ENCODE measurements at regions not wholly inside any gene's neighbourhood (a gene's known extent, or its start where the extent isn't known, plus 50 kb on each side); places are given as distances from the start of the nearest gene placed in this dataset.

DNA sequence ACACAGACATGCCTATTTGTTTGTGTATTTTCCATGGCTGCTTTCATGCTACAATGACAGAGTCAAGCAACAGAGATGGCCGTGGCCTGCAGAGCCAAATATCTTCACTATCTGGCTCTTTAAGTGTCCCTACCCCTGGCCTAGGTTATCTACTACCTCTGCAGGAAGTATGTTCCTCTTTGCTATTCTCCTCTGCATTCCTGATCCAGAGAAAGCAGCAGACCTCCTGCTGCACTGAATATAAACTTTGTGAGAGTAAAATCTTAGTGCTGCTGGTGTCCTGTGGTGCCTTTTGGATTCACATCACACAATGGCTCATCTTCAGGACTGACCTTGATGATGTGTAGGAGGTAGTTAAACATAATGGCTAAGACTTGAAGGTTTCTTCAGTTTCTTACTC, 233.4 kb downstream of the IPO8 start:
- 5% methylated on average over 1 of the region's 1 CpG for WGBS (ENCODE audit: missing lambda C conversion rate)
- Histone ChIP-seq H3K27ac (no peak overlapping the region), H3K4me2 (no peak overlapping the region), H3K4me1 (no peaks in the 10 kb centered on the region), H3K4me3 (no peak overlapping the region), H3K9me3 (no peaks in the 10 kb centered on the region)
- ATAC-seq (no peak), DNase-seq (ENCODE audit: low read depth in 1 of 2, low spot score in 1 of 2) (no peak), FAIRE-seq (no peak)
- ChIA-PET POLR2A (no interaction called here), CTCF (no interaction called here)
- TF ChIP-seq POLR2AphosphoS2 (conservative IDR thresholded peaks at IDR 0.05; ENCODE audit: low read length) (no peak), HDAC2 (IDR thresholded peaks at IDR 0.05) (no peak), FOSL2 (IDR thresholded peaks at IDR 0.05) (no peak), FOSL2 (CRISPR knock-in tag; IDR thresholded peaks at IDR 0.05) (no peak), BHLHE40 (IDR thresholded peaks at IDR 0.05; ENCODE audit: low read depth, low read length) (no peak), RCOR1 (IDR thresholded peaks at IDR 0.05; ENCODE audit: low read depth, low read length) (no peak)

GRCh38 chr12:30461026-30461615, 234.5 kb downstream of the IPO8 start:
- ChIA-PET CTCF (interaction anchor here (0.6 kb wide), 1 partner anchor 12 kb away, joined by 4 read pairs; no protein-coding TSS in a partner anchor), POLR2A (no interaction called here)
- Histone ChIP-seq H3K9me3 (no peaks in the 10 kb centered on the region), H3K4me2 (no peak overlapping the region), H3K27ac (no peak overlapping the region), H3K4me1 (no peaks in the 10 kb centered on the region), H3K4me3 (no peak overlapping the region)
- DNase-seq (ENCODE audit: low read depth in 1 of 2, low spot score in 1 of 2) (no peak), ATAC-seq (no peak), FAIRE-seq (no peak)
- TF ChIP-seq HES2 (IDR thresholded peaks at IDR 0.05), result no peak
- TF ChIP-seq HOXA7 (CRISPR knock-in tag; IDR thresholded peaks at IDR 0.05), result no peak
- TF ChIP-seq, protein P1, sequence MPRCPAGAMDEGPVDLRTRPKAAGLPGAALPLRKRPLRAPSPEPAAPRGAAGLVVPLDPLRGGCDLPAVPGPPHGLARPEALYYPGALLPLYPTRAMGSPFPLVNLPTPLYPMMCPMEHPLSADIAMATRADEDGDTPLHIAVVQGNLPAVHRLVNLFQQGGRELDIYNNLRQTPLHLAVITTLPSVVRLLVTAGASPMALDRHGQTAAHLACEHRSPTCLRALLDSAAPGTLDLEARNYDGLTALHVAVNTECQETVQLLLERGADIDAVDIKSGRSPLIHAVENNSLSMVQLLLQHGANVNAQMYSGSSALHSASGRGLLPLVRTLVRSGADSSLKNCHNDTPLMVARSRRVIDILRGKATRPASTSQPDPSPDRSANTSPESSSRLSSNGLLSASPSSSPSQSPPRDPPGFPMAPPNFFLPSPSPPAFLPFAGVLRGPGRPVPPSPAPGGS (IDR thresholded peaks at IDR 0.05), result no peak
- TF ChIP-seq MAX (IDR thresholded peaks at IDR 0.05), result no peak
- no peak for TF ChIP-seq CHD2 (IDR thresholded peaks at IDR 0.05; ENCODE audit: low read length, partially characterized antibody)
- TF ChIP-seq, protein P2, sequence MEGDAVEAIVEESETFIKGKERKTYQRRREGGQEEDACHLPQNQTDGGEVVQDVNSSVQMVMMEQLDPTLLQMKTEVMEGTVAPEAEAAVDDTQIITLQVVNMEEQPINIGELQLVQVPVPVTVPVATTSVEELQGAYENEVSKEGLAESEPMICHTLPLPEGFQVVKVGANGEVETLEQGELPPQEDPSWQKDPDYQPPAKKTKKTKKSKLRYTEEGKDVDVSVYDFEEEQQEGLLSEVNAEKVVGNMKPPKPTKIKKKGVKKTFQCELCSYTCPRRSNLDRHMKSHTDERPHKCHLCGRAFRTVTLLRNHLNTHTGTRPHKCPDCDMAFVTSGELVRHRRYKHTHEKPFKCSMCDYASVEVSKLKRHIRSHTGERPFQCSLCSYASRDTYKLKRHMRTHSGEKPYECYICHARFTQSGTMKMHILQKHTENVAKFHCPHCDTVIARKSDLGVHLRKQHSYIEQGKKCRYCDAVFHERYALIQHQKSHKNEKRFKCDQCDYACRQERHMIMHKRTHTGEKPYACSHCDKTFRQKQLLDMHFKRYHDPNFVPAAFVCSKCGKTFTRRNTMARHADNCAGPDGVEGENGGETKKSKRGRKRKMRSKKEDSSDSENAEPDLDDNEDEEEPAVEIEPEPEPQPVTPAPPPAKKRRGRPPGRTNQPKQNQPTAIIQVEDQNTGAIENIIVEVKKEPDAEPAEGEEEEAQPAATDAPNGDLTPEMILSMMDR (IDR thresholded peaks at IDR 0.05), result no peak
- TF ChIP-seq MAFK (IDR thresholded peaks at IDR 0.05; ENCODE audit: partially characterized antibody), result no peak

DNA sequence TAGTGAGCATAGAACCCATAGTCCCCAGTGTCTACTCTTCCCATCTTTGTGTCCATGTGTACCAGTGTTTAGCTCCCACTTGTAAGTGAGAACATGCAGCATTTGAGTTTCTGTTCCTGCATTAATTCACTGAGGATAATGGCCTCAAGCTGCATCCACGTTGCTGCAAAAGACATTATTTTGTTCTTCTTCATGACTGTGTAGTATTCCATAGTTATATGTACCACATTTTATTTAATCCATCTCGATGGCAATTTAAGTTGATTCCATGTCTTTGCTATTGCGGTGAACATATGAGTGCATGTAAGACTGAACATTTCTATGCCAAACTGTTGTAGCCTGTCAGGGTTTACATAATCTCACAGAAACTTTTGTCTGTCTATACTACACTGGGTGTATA, 237.2 kb downstream of the IPO8 start:
- DNase-seq (ENCODE audit: low read depth in 1 of 2, low spot score in 1 of 2), result no peak
- H3K27ac ChIP-seq, result no peak overlapping the region
- no peaks in the 10 kb centered on the region for H3K4me1 ChIP-seq
- TF ChIP-seq GATA3 (IDR thresholded peaks at IDR 0.05; ENCODE audit: borderline replicate concordance) (no peak), RFX5 (IDR thresholded peaks at IDR 0.05) (no peak), SREBF2 (IDR thresholded peaks at IDR 0.05) (no peak), ZSCAN20 (CRISPR knock-in tag; IDR thresholded peaks at IDR 0.05) (no peak), EP300 (IDR thresholded peaks at IDR 0.05) (no peak), HOXA7 (CRISPR knock-in tag; IDR thresholded peaks at IDR 0.05) (no peak), POLR2A (IDR thresholded peaks at IDR 0.05; ENCODE audit: low read length) (no peak), FOSL2 (IDR thresholded peaks at IDR 0.05) (no peak), FOSL2 (CRISPR knock-in tag; IDR thresholded peaks at IDR 0.05) (no peak), ZFP36 (IDR thresholded peaks at IDR 0.05; ENCODE audit: borderline replicate concordance, partially characterized antibody) (no peak), TP53 (CRISPR knock-in tag; IDR thresholded peaks at IDR 0.05) (no peak), RNF2 (IDR thresholded peaks at IDR 0.05; ENCODE audit: borderline replicate concordance, low read depth) (no peak), ESRRA (IDR thresholded peaks at IDR 0.05; ENCODE audit: borderline replicate concordance, low read length) (no peak), PBX3 (IDR thresholded peaks at IDR 0.05) (no peak), NFE2L2 (conservative IDR thresholded peaks at IDR 0.05; ENCODE audit: low read length) (no peak)
- TF ChIP-seq, protein P2 (IDR thresholded peaks at IDR 0.05), result no peak
- TF ChIP-seq, protein P3, sequence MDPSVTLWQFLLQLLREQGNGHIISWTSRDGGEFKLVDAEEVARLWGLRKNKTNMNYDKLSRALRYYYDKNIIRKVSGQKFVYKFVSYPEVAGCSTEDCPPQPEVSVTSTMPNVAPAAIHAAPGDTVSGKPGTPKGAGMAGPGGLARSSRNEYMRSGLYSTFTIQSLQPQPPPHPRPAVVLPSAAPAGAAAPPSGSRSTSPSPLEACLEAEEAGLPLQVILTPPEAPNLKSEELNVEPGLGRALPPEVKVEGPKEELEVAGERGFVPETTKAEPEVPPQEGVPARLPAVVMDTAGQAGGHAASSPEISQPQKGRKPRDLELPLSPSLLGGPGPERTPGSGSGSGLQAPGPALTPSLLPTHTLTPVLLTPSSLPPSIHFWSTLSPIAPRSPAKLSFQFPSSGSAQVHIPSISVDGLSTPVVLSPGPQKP (IDR thresholded peaks at IDR 0.05; ENCODE audit: low read depth, low read length), result no peak
- POLR2A ChIA-PET, result no interaction called here
- H3K4me3 ChIP-seq, result no peak overlapping the region
- CTCF ChIA-PET, result no interaction called here
- no peak overlapping the region for H3K4me2 ChIP-seq
- no peak for ATAC-seq
- 19% methylated on average over 3 of the region's 3 CpGs for WGBS (ENCODE audit: missing lambda C conversion rate)
- H3K9me3 ChIP-seq, result no peaks in the 10 kb centered on the region
- FAIRE-seq, result no peak

All from A549 (cell line).